ENCODE measurements at regions not wholly inside any gene's neighbourhood (a gene's known extent, or its start where the extent isn't known, plus 50 kb on each side); places are given as distances from the start of the nearest gene placed in this dataset.

GRCh38 chr7:51455513-51455912 is 138.9 kb upstream of the COBL start:
- TF ChIP-seq POLR2A (IDR thresholded peaks at IDR 0.05) (no peak), CTCF (IDR thresholded peaks at IDR 0.05) (no peak), POLR2AphosphoS5 (IDR thresholded peaks at IDR 0.05) (no peak), EP300 (IDR thresholded peaks at IDR 0.05) (no peak)

Measured in sigmoid colon (tissue), 4 donors.